Colonic mucosa (tissue), 4 donors: ENCODE measurements at regions not wholly inside any gene's neighbourhood (a gene's known extent, or its start where the extent isn't known, plus 50 kb on each side); places are given as distances from the start of the nearest gene placed in this dataset.

ENCODE experiments used
- DNase-seq: peaks from one replicate; pipeline ENCODE4 v3.0.0-alpha.2; 2020
- H3K27ac ChIP-seq: fragments of 200-600 bp; one replicate; pipeline ENCODE4 v1.8.0; 2021
- H3K27me3 ChIP-seq: fragments of 200-600 bp; one replicate; pipeline ENCODE4 v1.8.0; 2021
- H3K36me3 ChIP-seq: fragments of 200-600 bp; one replicate; pipeline ENCODE4 v1.8.0; 2021
- H3K4me1 ChIP-seq: fragments of 200-600 bp; one replicate; pipeline ENCODE4 v1.8.0; 2021; ENCODE audit warnings: mild to moderate bottlenecking
- H3K4me3 ChIP-seq: fragments of 200-600 bp; one replicate; pipeline ENCODE4 v1.8.0; 2021
- H3K9ac ChIP-seq, 2 donors: one replicate each; pipeline ENCODE4 v1.7.0; 2013; ENCODE audit warnings: control low read depth in 2 of 2, low read depth in 2 of 2, low read length in 2 of 2
- H3K9me3 ChIP-seq: fragments of 200-600 bp; one replicate; pipeline ENCODE4 v1.8.0; 2021
- CTCF ChIP-seq: fragments of 200-600 bp; IDR thresholded peaks from one replicate; pipeline ENCODE4 v1.8.0; 2022; ENCODE audit warnings: antibody characterized with exemption, mild to moderate bottlenecking
- intact Hi-C: fragments of 100-400 bp; cut with DNase I; formaldehyde crosslinking; loops from one replicate; pipeline ENCODE4 v1.14.1; 2022
- donor health status: healthy.
- donor health status: DM: no; HTN: no; CAD: no.
- donor health status: DM: no; HTN: no; CAD: no.

GRCh38 chr5:37975531-37975930 is 135.7 kb upstream of the GDNF start:
- H3K4me3 ChIP-seq = no peak overlapping the region
- no peaks in the 10 kb centered on the region for H3K9me3 ChIP-seq
- no peaks in the 10 kb centered on the region for H3K4me1 ChIP-seq
- intact Hi-C loops = no loop called here
- DNase-seq = no peak
- H3K36me3 ChIP-seq = no peaks in the 10 kb centered on the region
- H3K27ac ChIP-seq = no peak overlapping the region
- no peak overlapping the region for H3K9ac ChIP-seq
- TF ChIP-seq CTCF = no peak
- H3K27me3 ChIP-seq = no peaks in the 10 kb centered on the region

DNA sequence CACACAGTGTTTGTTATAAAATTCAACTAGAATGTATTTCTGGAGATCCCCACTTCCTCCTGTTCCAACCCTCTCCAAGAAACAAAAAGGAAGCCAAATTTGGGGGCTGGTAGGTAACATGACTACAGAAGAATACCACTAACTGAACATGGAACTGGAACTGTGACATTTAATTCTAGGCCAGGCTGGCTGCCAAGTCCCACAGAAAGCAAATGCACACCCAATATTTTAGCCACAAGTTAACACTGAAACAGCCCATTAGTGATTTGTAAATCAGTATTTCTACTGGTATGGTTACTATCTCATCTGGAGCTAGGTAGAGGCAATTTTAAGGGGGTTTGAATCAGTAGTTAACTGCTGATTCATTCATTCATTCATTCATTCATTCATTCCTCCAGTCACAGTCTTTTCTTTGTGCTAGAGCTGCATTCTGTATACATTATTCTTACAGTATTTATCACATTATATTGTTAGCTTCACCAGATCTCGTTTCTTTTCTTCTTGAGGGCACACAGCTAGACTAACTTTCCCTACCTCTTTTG is 131.7 kb upstream of the GDNF start:
- H3K27ac ChIP-seq = no peak overlapping the region
- H3K27me3 ChIP-seq = no peaks in the 10 kb centered on the region
- intact Hi-C loops = no loop called here
- DNase-seq = no peak
- TF ChIP-seq CTCF = no peak
- no peaks in the 10 kb centered on the region for H3K36me3 ChIP-seq
- H3K4me3 ChIP-seq = no peak overlapping the region
- no peak overlapping the region for H3K9ac ChIP-seq
- no peaks in the 10 kb centered on the region for H3K4me1 ChIP-seq
- H3K9me3 ChIP-seq = no peaks in the 10 kb centered on the region

DNA sequence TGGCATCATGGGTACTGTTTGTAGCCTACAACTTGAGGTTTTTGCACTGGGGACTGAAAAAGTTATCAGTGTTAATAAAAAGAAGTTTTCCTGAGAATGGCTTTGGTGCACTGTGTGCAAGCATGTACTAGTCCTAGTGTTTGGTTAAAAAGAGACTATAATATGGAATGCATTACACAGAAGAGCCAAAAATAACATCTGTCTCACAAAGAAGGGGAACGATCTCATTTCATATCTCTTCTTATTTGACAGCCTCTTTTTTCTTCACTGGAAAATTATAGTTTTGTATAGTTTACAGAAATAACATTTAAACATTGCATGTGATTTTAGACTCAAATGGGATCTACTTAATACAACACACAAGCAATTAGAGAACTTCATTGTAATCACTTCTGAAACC is 127.0 kb upstream of the GDNF start:
- intact Hi-C loops = no loop called here
- no peak for TF ChIP-seq CTCF

GRCh38 chr5:37966291-37966690 is 126.5 kb upstream of the GDNF start:
- no peak overlapping the region for H3K9ac ChIP-seq
- no peak overlapping the region for H3K4me3 ChIP-seq
- intact Hi-C loops = no loop called here
- H3K36me3 ChIP-seq = no peaks in the 10 kb centered on the region
- no peak for TF ChIP-seq CTCF
- DNase-seq = no peak
- H3K9me3 ChIP-seq = no peaks in the 10 kb centered on the region
- H3K4me1 ChIP-seq = no peaks in the 10 kb centered on the region
- H3K27me3 ChIP-seq = no peaks in the 10 kb centered on the region
- no peak overlapping the region for H3K27ac ChIP-seq

More for the DNA sequence above, 127.0 kb upstream of the GDNF start:
- Histone ChIP-seq H3K9ac (no peak overlapping the region), H3K27me3 (no peaks in the 10 kb centered on the region), H3K4me3 (no peak overlapping the region), H3K9me3 (no peaks in the 10 kb centered on the region), H3K4me1 (no peaks in the 10 kb centered on the region), H3K36me3 (no peaks in the 10 kb centered on the region), H3K27ac (no peak overlapping the region)
- no peak for DNase-seq

GRCh38 chr5:37962389-37962788 is 122.5 kb upstream of the GDNF start:
- no peaks in the 10 kb centered on the region for H3K27me3 ChIP-seq
- no peaks in the 10 kb centered on the region for H3K9me3 ChIP-seq
- H3K27ac ChIP-seq = no peak overlapping the region
- no peak for TF ChIP-seq CTCF
- no peaks in the 10 kb centered on the region for H3K36me3 ChIP-seq
- no peak overlapping the region for H3K9ac ChIP-seq
- intact Hi-C loops = no loop called here
- no peaks in the 10 kb centered on the region for H3K4me1 ChIP-seq
- no peak for DNase-seq
- no peak overlapping the region for H3K4me3 ChIP-seq

GRCh38 chr5:37957218-37957617 is 117.4 kb upstream of the GDNF start:
- Histone ChIP-seq H3K9me3 (no peaks in the 10 kb centered on the region), H3K36me3 (no peaks in the 10 kb centered on the region), H3K9ac (no peak overlapping the region), H3K4me3 (no peak overlapping the region), H3K4me1 (no peaks in the 10 kb centered on the region), H3K27me3 (no peaks in the 10 kb centered on the region), H3K27ac (no peak overlapping the region)
- no peak for DNase-seq
- no peak for TF ChIP-seq CTCF
- intact Hi-C loops = no loop called here
